DMS79 treated with DMSO at 0.1 percent for 48 hours (cell line): ENCODE measurements at regions not wholly inside any gene's neighbourhood (a gene's known extent, or its start where the extent isn't known, plus 50 kb on each side); places are given as distances from the start of the nearest gene placed in this dataset.

Experiments
- DNase-seq: peaks from one replicate; lab custom pipeline; 2025; lab: John Stamatoyannopoulos, UW

- no peak for DNase-seq
Observed at GRCh38 chr18:51941999-51942398, 398.0 kb upstream of the DCC start.

GRCh38 chr18:51943281-51943680 lies 396.7 kb upstream of the DCC start:
- DNase-seq = no peak

GRCh38 chr18:51946946-51947345 lies 393.1 kb upstream of the DCC start:
- DNase-seq = no peak

GRCh38 chr18:51952844-51953243 lies 387.2 kb upstream of the DCC start:
- DNase-seq = no peak

GRCh38 chr18:51953521-51953920 lies 386.5 kb upstream of the DCC start:
- DNase-seq = no peak

- no peak for DNase-seq
Observed at GRCh38 chr18:51955136-51955535, 384.9 kb upstream of the DCC start.

- no peak for DNase-seq
Observed at GRCh38 chr18:51957001-51957400, 383.0 kb upstream of the DCC start.

GRCh38 chr18:51980101-51980500 lies 359.9 kb upstream of the DCC start:
- DNase-seq = no peak

GRCh38 chr18:51988277-51988676 lies 351.7 kb upstream of the DCC start:
- no peak for DNase-seq

GRCh38 chr18:51997129-51997528 lies 342.9 kb upstream of the DCC start:
- DNase-seq = no peak

- DNase-seq = no peak
Observed at GRCh38 chr18:51998066-51998465, 341.9 kb upstream of the DCC start.

- no peak for DNase-seq
Observed at GRCh38 chr18:51998711-51999110, 341.3 kb upstream of the DCC start.

- no peak for DNase-seq
Observed at GRCh38 chr18:51999351-51999750, 340.6 kb upstream of the DCC start.

GRCh38 chr18:52000435-52000834 lies 339.6 kb upstream of the DCC start:
- DNase-seq = no peak

- DNase-seq = no peak
Observed at GRCh38 chr18:52001106-52001505, 338.9 kb upstream of the DCC start.

- DNase-seq = no peak
Observed at GRCh38 chr18:52002600-52002999, 337.4 kb upstream of the DCC start.

GRCh38 chr18:52007105-52007504 lies 332.9 kb upstream of the DCC start:
- DNase-seq = no peak

- no peak for DNase-seq
Observed at GRCh38 chr18:52008330-52008729, 331.7 kb upstream of the DCC start.

- no peak for DNase-seq
Observed at GRCh38 chr18:52008736-52009135, 331.3 kb upstream of the DCC start.

GRCh38 chr18:52009958-52010357 lies 330.0 kb upstream of the DCC start:
- DNase-seq = no peak

GRCh38 chr18:52045946-52046675 lies 293.9 kb upstream of the DCC start:
- no peak for DNase-seq

- DNase-seq = no peak
Observed at GRCh38 chr18:52046842-52047241, 293.2 kb upstream of the DCC start.

- no peak for DNase-seq
Observed at GRCh38 chr18:52054324-52054723, 285.7 kb upstream of the DCC start.

GRCh38 chr18:52060607-52061304 lies 279.2 kb upstream of the DCC start:
- no peak for DNase-seq
